Activated naive CD4-positive, alpha-beta T cell treated with anti-CD3 and anti-CD28 coated beads for 36 hours (primary cell): ENCODE measurements at regions not wholly inside any gene's neighbourhood (a gene's known extent, or its start where the extent isn't known, plus 50 kb on each side); places are given as distances from the start of the nearest gene placed in this dataset.

Source experiments
- CTCF ChIA-PET: fragments of 350-600 bp; sonication (Branson Sonifier 250); formaldehyde crosslinking; loops from one replicate; lab custom pipeline; 2021; ENCODE audit warnings: antibody characterized with exemption; lab: Charles Lee
- DNase-seq: peaks from one replicate; pipeline ENCODE4 v3.0.0-alpha.2; 2020
- H3K27ac Mint-ChIP-seq: one replicate; pipeline ENCODE4 v1.8.0; 2021; ENCODE audit warnings: mild to moderate bottlenecking, mixed read lengths
- H3K27me3 Mint-ChIP-seq: one replicate; pipeline ENCODE4 v1.8.0; 2021; ENCODE audit warnings: low read depth, mixed read lengths
- H3K36me3 Mint-ChIP-seq: one replicate; pipeline ENCODE4 v1.8.0; 2021; ENCODE audit warnings: low read depth, mixed read lengths
- H3K4me1 Mint-ChIP-seq: one replicate; pipeline ENCODE4 v1.8.0; 2021; ENCODE audit warnings: low read depth, mixed read lengths
- H3K4me3 Mint-ChIP-seq: one replicate; pipeline ENCODE4 v1.8.0; 2021; ENCODE audit warnings: mild to moderate bottlenecking, moderate library complexity, mixed read lengths
- H3K9me3 Mint-ChIP-seq: one replicate; pipeline ENCODE4 v1.8.0; 2021; ENCODE audit warnings: mixed read lengths
- intact Hi-C: fragments of 100-400 bp; cut with micrococcal nuclease; formaldehyde crosslinking; loops from one replicate; pipeline ENCODE4 v1.15.1; 2023

- no peak overlapping the region for H3K4me3 Mint-ChIP-seq
- CTCF ChIA-PET: interaction anchor here (0.6 to 1.1 kb wide), 3 partner anchors 14 to 33 kb away, joined by 3 to 4 read pairs (median 3); no protein-coding TSS in a partner anchor
Observed at GRCh38 chr11:95671768-95672167, 117.8 kb downstream of the FAM76B start.

GRCh38 chr11:95668131-95668530, 121.5 kb downstream of the FAM76B start:
- peaks cover 17% of the 10 kb centered on the region for H3K4me1 Mint-ChIP-seq
- H3K9me3 Mint-ChIP-seq: peaks cover 11% of the 10 kb centered on the region
- H3K4me3 Mint-ChIP-seq: no peak overlapping the region
- no peak for DNase-seq
- H3K36me3 Mint-ChIP-seq: peaks cover 3% of the 10 kb centered on the region
- no peaks in the 10 kb centered on the region for H3K27me3 Mint-ChIP-seq
- CTCF ChIA-PET: no interaction called here
- no peak overlapping the region for H3K27ac Mint-ChIP-seq
- intact Hi-C loops: no loop called here

More at GRCh38 chr11:95671768-95672167, 117.8 kb downstream of the FAM76B start:
- Mint-ChIP-seq H3K27me3 (no peaks in the 10 kb centered on the region), H3K4me1 (peaks cover 47% of the 10 kb centered on the region), H3K27ac (no peak overlapping the region), H3K9me3 (peaks cover 3% of the 10 kb centered on the region), H3K36me3 (peaks cover 3% of the 10 kb centered on the region)
- intact Hi-C loops: loop anchor here (1.0 to 10.0 kb wide), 2 partner anchors 10 to 1537 kb away; no protein-coding TSS in a partner anchor
- DNase-seq: no peak

DNA sequence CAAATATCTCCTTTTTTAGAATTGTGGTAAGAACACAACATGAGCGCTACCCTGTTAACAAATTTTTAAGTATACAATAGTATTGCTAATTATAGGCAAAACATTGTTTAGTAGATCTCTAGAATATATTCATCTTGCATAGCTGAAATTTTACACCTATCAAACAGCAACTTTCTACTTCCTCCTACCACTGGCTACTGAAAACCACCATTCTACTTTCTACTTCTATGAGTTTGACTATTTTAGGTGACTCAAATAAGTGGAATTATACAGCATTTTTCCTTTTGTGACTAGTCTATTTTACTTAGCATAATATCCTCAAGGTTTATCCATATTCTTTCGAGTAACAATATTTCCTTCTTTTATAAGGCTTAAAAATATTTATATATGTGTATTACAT, 128.4 kb downstream of the FAM76B start:
- no peak for DNase-seq
- CTCF ChIA-PET: interaction anchor here (0.7 to 1.1 kb wide), 3 partner anchors 19 to 102 kb away, joined by 3 read pairs; no protein-coding TSS in a partner anchor
- Mint-ChIP-seq H3K27me3 (no peaks in the 10 kb centered on the region), H3K27ac (no peak overlapping the region), H3K36me3 (no peaks in the 10 kb centered on the region), H3K4me1 (peaks cover 26% of the 10 kb centered on the region), H3K9me3 (peaks cover 10% of the 10 kb centered on the region), H3K4me3 (no peak overlapping the region)
- intact Hi-C loops: loop anchor here (1.0 kb wide), 2 partner anchors 11 to 38 kb away; no protein-coding TSS in a partner anchor

- Mint-ChIP-seq H3K4me3 (no peak overlapping the region), H3K4me1 (peaks cover 26% of the 10 kb centered on the region), H3K27ac (no peak overlapping the region), H3K36me3 (no peaks in the 10 kb centered on the region), H3K9me3 (peaks cover 4% of the 10 kb centered on the region), H3K27me3 (no peaks in the 10 kb centered on the region)
- no peak for DNase-seq
- CTCF ChIA-PET: interaction anchor here (1.9 kb wide), 1 partner anchor 46 kb away, joined by 6 read pairs; no protein-coding TSS in a partner anchor
- intact Hi-C loops: no loop called here
Observed at GRCh38 chr11:95660038-95660437, 129.5 kb downstream of the FAM76B start.

DNA sequence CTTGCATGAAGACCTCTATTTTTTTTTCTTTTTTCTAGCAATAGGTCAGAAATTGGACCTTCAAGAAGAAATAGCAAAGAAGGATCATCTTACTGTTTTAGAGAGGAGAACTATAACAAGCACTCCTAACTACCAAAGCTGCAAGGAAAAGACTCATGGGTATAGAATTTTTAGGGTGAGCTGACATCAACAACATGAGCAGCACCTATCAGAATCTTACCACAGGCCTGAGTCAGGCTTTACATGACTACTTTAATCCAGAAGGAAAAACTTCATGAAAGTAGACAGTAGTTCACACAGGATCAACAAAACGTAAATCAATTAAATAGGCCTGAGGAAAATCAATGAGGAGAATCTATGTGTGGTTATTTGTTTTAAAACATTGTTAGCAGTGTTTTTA, 130.5 kb downstream of the FAM76B start:
- Mint-ChIP-seq H3K9me3 (peaks cover 2% of the 10 kb centered on the region), H3K4me3 (no peak overlapping the region), H3K27ac (no peak overlapping the region), H3K4me1 (peaks cover 26% of the 10 kb centered on the region), H3K27me3 (no peaks in the 10 kb centered on the region), H3K36me3 (no peaks in the 10 kb centered on the region)
- CTCF ChIA-PET: interaction anchor here (1.9 kb wide), 1 partner anchor 47 kb away, joined by 6 read pairs; no protein-coding TSS in a partner anchor
- intact Hi-C loops: no loop called here
- DNase-seq: no peak

DNA sequence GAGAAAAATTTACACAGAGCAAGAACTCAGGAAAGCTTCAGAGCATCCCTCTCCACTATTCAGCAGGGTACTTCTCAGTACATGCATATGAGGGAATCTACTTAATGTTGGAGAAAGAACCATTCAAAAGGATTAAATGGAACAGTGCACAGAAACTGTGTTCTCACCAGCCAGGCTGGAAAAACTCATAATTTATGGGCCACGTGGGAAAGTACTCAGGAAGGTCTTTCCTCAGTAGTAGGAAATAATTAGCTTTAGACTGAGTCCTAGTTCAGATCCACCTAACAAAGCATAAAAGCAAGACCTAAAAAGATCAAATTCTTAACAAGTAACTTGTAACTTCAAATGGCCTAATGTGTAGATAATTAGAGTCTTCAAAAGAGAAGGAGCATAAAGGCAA, 134.0 kb downstream of the FAM76B start:
- intact Hi-C loops: no loop called here

GRCh38 chr11:95653680-95654079, 135.9 kb downstream of the FAM76B start:
- Mint-ChIP-seq H3K9me3 (no peaks in the 10 kb centered on the region), H3K4me1 (peaks cover 9% of the 10 kb centered on the region), H3K4me3 (no peak overlapping the region), H3K27me3 (no peaks in the 10 kb centered on the region), H3K36me3 (no peaks in the 10 kb centered on the region), H3K27ac (no peak overlapping the region)
- intact Hi-C loops: no loop called here
- DNase-seq: no peak
- CTCF ChIA-PET: no interaction called here

More for the DNA sequence above, 134.0 kb downstream of the FAM76B start:
- no peak for DNase-seq
- H3K36me3 Mint-ChIP-seq: no peaks in the 10 kb centered on the region
- no peaks in the 10 kb centered on the region for H3K9me3 Mint-ChIP-seq
- H3K27ac Mint-ChIP-seq: no peak overlapping the region
- no peak overlapping the region for H3K4me3 Mint-ChIP-seq
- CTCF ChIA-PET: interaction anchor here (0.7 kb wide), 1 partner anchor 51 kb away, joined by 3 read pairs; no protein-coding TSS in a partner anchor
- H3K4me1 Mint-ChIP-seq: peaks cover 21% of the 10 kb centered on the region
- H3K27me3 Mint-ChIP-seq: no peaks in the 10 kb centered on the region

- intact Hi-C loops: no loop called here
- H3K4me3 Mint-ChIP-seq: no peak overlapping the region
- peaks cover 8% of the 10 kb centered on the region for H3K4me1 Mint-ChIP-seq
- DNase-seq: no peak
- H3K27me3 Mint-ChIP-seq: no peaks in the 10 kb centered on the region
- no peaks in the 10 kb centered on the region for H3K36me3 Mint-ChIP-seq
- CTCF ChIA-PET: no interaction called here
- no peak overlapping the region for H3K27ac Mint-ChIP-seq
- H3K9me3 Mint-ChIP-seq: no peaks in the 10 kb centered on the region
Observed at GRCh38 chr11:95653099-95653498, 136.5 kb downstream of the FAM76B start.

DNA sequence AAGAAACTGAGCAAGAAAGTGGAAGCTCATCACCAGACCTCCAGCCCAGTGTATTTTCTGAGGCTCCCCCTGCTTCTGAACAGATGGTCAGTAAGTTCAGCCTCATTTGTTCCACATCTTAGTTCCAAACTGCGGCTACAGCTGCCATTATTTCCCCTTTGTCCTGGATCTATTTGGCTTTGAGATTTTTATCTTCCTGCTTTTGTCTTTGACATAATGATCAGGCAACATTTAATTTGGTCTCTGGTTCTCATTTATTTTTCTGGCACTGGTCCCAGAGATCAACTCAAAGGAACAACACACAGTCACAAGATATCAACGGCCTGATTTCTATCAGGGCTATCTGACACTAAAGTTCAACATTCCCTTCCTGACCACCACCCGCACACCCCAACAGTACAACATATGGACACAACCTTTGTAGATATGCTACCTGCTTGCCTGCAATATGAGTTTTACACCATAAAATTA, 137.5 kb downstream of the FAM76B start:
- CTCF ChIA-PET: no interaction called here
- no peak overlapping the region for H3K27ac Mint-ChIP-seq
- H3K9me3 Mint-ChIP-seq: no peaks in the 10 kb centered on the region
- no peaks in the 10 kb centered on the region for H3K36me3 Mint-ChIP-seq
- peaks cover 7% of the 10 kb centered on the region for H3K4me1 Mint-ChIP-seq
- intact Hi-C loops: no loop called here
- no peak for DNase-seq
- no peak overlapping the region for H3K4me3 Mint-ChIP-seq
- H3K27me3 Mint-ChIP-seq: no peaks in the 10 kb centered on the region

- intact Hi-C loops: no loop called here
- Mint-ChIP-seq H3K4me1 (peaks cover 7% of the 10 kb centered on the region), H3K9me3 (peaks cover 4% of the 10 kb centered on the region), H3K36me3 (peaks cover 2% of the 10 kb centered on the region), H3K27ac (no peak overlapping the region), H3K4me3 (no peak overlapping the region), H3K27me3 (no peaks in the 10 kb centered on the region)
- CTCF ChIA-PET: interaction anchor here (0.7 to 0.9 kb wide), 2 partner anchors 14 to 583 kb away, joined by 3 read pairs; no protein-coding TSS in a partner anchor
- no peak for DNase-seq
Observed at GRCh38 chr11:95650276-95650675, 139.3 kb downstream of the FAM76B start.

DNA sequence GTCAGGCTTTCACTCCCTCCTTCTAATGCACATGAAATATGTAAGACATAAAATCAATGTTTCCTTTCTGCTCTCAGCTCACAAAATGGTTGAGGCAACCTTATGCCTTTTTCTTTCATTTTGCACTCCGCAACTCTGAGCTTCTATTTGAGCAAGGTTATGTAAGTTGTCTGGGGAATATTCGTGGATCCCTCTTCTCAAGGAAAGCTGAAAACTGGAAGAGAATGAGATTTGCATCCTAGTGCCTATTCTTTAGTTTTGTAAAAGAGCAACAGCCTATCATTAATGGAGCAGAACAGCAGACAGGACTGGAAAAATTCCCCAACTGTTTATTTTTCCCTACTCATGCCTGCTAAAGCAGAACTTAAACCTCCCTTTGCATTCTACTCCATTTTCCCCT, 141.7 kb downstream of the FAM76B start:
- Mint-ChIP-seq H3K27ac (no peak overlapping the region), H3K9me3 (peaks cover 4% of the 10 kb centered on the region), H3K36me3 (peaks cover 2% of the 10 kb centered on the region), H3K4me1 (peaks cover 7% of the 10 kb centered on the region), H3K27me3 (no peaks in the 10 kb centered on the region), H3K4me3 (no peak overlapping the region)
- CTCF ChIA-PET: interaction anchor here (0.6 kb wide), 1 partner anchor 54 kb away, joined by 3 read pairs; no protein-coding TSS in a partner anchor
- intact Hi-C loops: no loop called here
- DNase-seq: no peak

DNA sequence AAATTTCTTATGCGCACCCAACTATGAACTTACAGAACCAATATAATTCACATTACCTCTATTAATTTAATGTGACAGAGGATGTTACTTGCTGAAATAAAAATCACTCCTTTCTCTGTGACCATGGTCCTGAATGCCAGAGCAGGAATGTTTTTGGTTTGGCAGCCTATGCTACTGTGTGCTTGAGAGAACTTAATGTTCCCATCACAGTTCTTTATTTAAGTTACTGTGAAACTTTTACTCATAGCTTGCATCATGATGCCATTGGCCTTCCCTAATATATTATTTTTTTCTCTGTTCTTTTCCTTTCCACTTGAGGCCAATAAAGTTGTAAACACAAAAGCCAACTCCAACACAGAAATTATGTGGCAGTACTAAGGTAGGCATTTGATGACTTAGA, 142.2 kb downstream of the FAM76B start:
- H3K4me3 Mint-ChIP-seq: no peak overlapping the region
- peaks cover 4% of the 10 kb centered on the region for H3K9me3 Mint-ChIP-seq
- H3K36me3 Mint-ChIP-seq: peaks cover 2% of the 10 kb centered on the region
- intact Hi-C loops: no loop called here
- H3K4me1 Mint-ChIP-seq: peaks cover 12% of the 10 kb centered on the region
- no peak for DNase-seq
- H3K27me3 Mint-ChIP-seq: no peaks in the 10 kb centered on the region
- no peak overlapping the region for H3K27ac Mint-ChIP-seq
- CTCF ChIA-PET: interaction anchor here (0.6 to 0.7 kb wide), 2 partner anchors 55 to 500 kb away, joined by 3 read pairs; no protein-coding TSS in a partner anchor

DNA sequence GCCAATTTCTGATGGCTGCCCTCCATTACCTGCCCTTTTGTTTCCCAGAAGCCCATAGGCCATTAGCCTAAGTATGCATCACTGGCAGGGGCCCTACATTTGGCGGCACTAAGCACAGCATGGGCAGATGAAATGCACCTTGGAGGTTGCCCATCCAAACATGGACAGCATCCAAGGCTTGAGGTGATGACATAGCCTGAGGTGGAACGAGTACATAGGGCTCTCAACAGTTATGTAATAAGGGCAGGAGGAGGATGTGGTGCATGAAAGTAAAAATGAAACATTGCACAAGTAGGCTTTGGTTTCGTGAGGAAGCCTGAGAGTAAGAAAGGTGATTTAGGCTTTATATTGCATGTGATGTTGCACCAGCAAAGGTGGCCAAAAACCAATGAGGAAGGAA, 148.1 kb downstream of the FAM76B start:
- Mint-ChIP-seq H3K4me3 (no peak overlapping the region), H3K36me3 (no peaks in the 10 kb centered on the region), H3K27ac (peak overlapping the region; percentile 55), H3K4me1 (peaks cover 22% of the 10 kb centered on the region), H3K9me3 (peaks cover 6% of the 10 kb centered on the region), H3K27me3 (no peaks in the 10 kb centered on the region)
- intact Hi-C loops: loop anchor here (1.0 to 2.0 kb wide), 4 partner anchors 33 to 410 kb away; partner anchors contain the start of gene SESN3
- peak; percentile 52 for DNase-seq
- CTCF ChIA-PET: interaction anchor here (0.6 to 1.6 kb wide), 4 partner anchors 19 to 64 kb away, joined by 3 to 5 read pairs (median 4); no protein-coding TSS in a partner anchor
